ENCODE measurements at regions not wholly inside any gene's neighbourhood (a gene's known extent, or its start where the extent isn't known, plus 50 kb on each side); places are given as distances from the start of the nearest gene placed in this dataset.

DNA sequence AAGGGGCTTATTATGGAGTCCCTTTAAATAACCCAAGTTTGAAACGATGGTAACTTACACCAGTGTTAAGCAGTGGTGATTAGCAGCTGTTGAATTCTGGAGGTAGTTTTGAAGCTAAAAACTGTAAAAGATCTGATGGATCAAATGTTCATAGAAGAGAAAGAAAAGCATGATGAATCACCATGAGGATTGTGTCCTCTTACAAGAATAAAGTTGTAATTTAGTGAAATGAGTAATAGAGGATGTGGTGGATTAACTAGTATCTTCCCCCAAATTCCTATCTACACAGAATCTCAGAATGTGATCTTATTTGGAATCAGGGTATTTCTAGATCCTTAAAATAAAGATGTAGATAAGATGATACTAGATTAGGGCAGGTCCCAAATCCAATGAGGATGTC is 1138.2 kb upstream of the TMEFF2 start:
- TF ChIP-seq POLR2AphosphoS5 (IDR thresholded peaks at IDR 0.05; ENCODE audit: low read depth, low read length) (no peak), POLR2A (IDR thresholded peaks at IDR 0.05; ENCODE audit: low read depth, low read length) (no peak), TAF1 (IDR thresholded peaks at IDR 0.05; ENCODE audit: borderline replicate concordance, low read depth, low read length) (no peak)

Data from GM12892 (cell line).